ENCODE measurements at regions not wholly inside any gene's neighbourhood (a gene's known extent, or its start where the extent isn't known, plus 50 kb on each side); places are given as distances from the start of the nearest gene placed in this dataset.
"Not testable (repeated sequence)": the region's sequence is repeated elsewhere in the genome, so short reads cannot be mapped to it uniquely, and the experiment has no call there.

DNA sequence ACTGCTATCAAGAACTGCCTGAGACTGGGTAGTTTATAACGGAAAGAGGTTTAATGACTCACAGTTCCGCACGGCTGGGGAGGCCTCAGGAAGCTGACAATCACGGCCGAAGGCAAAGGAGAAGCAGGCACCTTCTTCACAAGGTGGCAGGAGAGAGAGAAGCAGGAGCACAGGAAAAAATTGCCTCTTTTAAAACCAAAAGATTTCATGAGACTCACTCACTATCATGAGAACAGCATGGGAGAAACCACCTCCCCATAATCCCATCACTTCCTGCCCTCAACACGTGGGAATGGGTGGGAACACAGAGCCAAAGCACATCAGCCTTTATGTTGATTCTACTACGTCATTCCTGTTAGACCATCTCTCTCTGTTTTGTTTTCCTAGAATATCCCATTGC, 650.9 kb upstream of the SEMA6D start:
- WGBS, 2 experiments (ENCODE audit: insufficient coverage in 1 of 2, insufficient read length in 1 of 2) = 67 to 86% methylated on average over 4 to 6 of the region's 7 CpGs
- H3K27ac ChIP-seq (ENCODE audit: low read depth, low read length) = no peak overlapping the region
- no peaks in the 10 kb centered on the region for H3K27me3 ChIP-seq (ENCODE audit: control insufficient read depth, insufficient read depth, low read length, poor library complexity, severe bottlenecking)
- Mint-ChIP-seq H3K27me3 (ENCODE audit: insufficient read depth) (no peaks in the 10 kb centered on the region), H3K27ac (peak overlapping the region; percentile 71), H3K36me3 (ENCODE audit: low read depth) (no peaks in the 10 kb centered on the region), H3K4me3 (no peak overlapping the region), H3K9me3 (no peaks in the 10 kb centered on the region), H3K4me1 (no peaks in the 10 kb centered on the region)
- H3K9ac ChIP-seq (ENCODE audit: extremely low read depth, low read length, poor library complexity, severe bottlenecking) = no peak overlapping the region
- no peaks in the 10 kb centered on the region for H3K36me3 ChIP-seq (ENCODE audit: control insufficient read depth, insufficient read depth, low read length)
- peak; percentile 47 for DNase-seq
- H3K9me3 ChIP-seq (ENCODE audit: control insufficient read depth, low read length) = no peaks in the 10 kb centered on the region
- no peak overlapping the region for H3K4me3 ChIP-seq (ENCODE audit: low read length)
- no peaks in the 10 kb centered on the region for H3K4me1 ChIP-seq (ENCODE audit: control insufficient read depth, insufficient read depth, low read length)
- TF ChIP-seq, protein P1, sequence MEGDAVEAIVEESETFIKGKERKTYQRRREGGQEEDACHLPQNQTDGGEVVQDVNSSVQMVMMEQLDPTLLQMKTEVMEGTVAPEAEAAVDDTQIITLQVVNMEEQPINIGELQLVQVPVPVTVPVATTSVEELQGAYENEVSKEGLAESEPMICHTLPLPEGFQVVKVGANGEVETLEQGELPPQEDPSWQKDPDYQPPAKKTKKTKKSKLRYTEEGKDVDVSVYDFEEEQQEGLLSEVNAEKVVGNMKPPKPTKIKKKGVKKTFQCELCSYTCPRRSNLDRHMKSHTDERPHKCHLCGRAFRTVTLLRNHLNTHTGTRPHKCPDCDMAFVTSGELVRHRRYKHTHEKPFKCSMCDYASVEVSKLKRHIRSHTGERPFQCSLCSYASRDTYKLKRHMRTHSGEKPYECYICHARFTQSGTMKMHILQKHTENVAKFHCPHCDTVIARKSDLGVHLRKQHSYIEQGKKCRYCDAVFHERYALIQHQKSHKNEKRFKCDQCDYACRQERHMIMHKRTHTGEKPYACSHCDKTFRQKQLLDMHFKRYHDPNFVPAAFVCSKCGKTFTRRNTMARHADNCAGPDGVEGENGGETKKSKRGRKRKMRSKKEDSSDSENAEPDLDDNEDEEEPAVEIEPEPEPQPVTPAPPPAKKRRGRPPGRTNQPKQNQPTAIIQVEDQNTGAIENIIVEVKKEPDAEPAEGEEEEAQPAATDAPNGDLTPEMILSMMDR (conservative IDR thresholded peaks at IDR 0.05) = no peak

DNA sequence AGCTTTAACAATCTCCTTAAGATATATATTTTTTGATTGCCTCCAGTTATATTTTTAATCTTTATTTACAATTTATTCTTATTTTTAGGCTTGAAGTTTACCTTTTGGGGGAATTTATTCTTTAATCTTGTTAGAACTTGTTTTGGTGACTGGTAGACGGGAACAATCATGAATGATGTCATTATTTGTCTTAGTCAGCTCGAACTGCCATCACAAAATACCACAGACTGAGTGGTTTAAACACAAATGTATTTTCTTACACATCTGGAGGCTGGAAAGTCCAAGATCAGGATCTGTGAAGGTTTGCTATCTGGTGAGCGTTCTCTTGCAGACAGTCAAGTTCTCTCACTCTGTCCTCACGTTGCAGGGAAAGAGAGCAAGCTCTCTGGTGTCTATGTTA, 639.5 kb upstream of the SEMA6D start:
- H3K27me3 Mint-ChIP-seq (ENCODE audit: insufficient read depth); DNase-seq; H3K4me1 Mint-ChIP-seq; H3K4me3 ChIP-seq (ENCODE audit: low read length); H3K4me1 ChIP-seq (ENCODE audit: control insufficient read depth, insufficient read depth, low read length); H3K27ac Mint-ChIP-seq; H3K27ac ChIP-seq (ENCODE audit: low read depth, low read length); H3K4me3 Mint-ChIP-seq; H3K36me3 Mint-ChIP-seq (ENCODE audit: low read depth); H3K9ac ChIP-seq (ENCODE audit: extremely low read depth, low read length, poor library complexity, severe bottlenecking); H3K9me3 ChIP-seq (ENCODE audit: control insufficient read depth, low read length); H3K36me3 ChIP-seq (ENCODE audit: control insufficient read depth, insufficient read depth, low read length); H3K27me3 ChIP-seq (ENCODE audit: control insufficient read depth, insufficient read depth, low read length, poor library complexity, severe bottlenecking); H3K9me3 Mint-ChIP-seq: not testable (repeated sequence)
- WGBS, 2 experiments (ENCODE audit: insufficient coverage in 1 of 2, insufficient read length in 1 of 2) = 88% methylated on average over 4 of the region's 4 CpGs; no CpG with 5 or more reads in 1 of the 2 experiments

DNA sequence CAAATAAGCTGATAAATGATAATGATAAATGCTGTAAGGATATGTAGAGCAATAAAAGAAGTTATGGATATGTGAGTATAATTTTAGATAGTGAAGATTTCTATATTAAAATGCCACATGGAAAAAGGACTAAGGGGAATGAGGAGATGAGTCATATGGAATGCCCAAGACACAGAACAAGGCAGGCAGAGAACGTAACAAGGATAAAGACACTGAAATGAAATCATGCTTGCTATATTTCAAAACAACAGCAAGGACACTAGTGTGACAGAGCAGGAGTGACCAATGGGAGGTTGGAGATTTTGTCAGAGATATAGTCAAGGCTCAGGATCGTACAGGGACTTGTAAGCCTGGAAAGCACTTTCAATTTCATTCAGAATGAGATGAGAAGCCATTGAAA, 621.5 kb upstream of the SEMA6D start:
- Mint-ChIP-seq H3K4me3 (no peak overlapping the region), H3K4me1 (peaks cover 9% of the 10 kb centered on the region), H3K36me3 (ENCODE audit: low read depth) (no peaks in the 10 kb centered on the region), H3K9me3 (peaks cover 6% of the 10 kb centered on the region), H3K27me3 (ENCODE audit: insufficient read depth) (no peaks in the 10 kb centered on the region), H3K27ac (no peak overlapping the region)
- no peak for DNase-seq
- 88 to 90% methylated on average over 2 of the region's 2 CpGs for WGBS, 2 experiments (ENCODE audit: insufficient coverage in 1 of 2, insufficient read length in 1 of 2)
- Histone ChIP-seq H3K27me3 (ENCODE audit: control insufficient read depth, insufficient read depth, low read length, poor library complexity, severe bottlenecking) (no peaks in the 10 kb centered on the region), H3K9ac (ENCODE audit: extremely low read depth, low read length, poor library complexity, severe bottlenecking) (no peak overlapping the region), H3K36me3 (ENCODE audit: control insufficient read depth, insufficient read depth, low read length) (no peaks in the 10 kb centered on the region), H3K4me3 (ENCODE audit: low read length) (no peak overlapping the region), H3K4me1 (ENCODE audit: control insufficient read depth, insufficient read depth, low read length) (no peaks in the 10 kb centered on the region), H3K9me3 (ENCODE audit: control insufficient read depth, low read length) (no peaks in the 10 kb centered on the region), H3K27ac (ENCODE audit: low read depth, low read length) (no peak overlapping the region)
- TF ChIP-seq, protein P1 (conservative IDR thresholded peaks at IDR 0.05) = no peak

DNA sequence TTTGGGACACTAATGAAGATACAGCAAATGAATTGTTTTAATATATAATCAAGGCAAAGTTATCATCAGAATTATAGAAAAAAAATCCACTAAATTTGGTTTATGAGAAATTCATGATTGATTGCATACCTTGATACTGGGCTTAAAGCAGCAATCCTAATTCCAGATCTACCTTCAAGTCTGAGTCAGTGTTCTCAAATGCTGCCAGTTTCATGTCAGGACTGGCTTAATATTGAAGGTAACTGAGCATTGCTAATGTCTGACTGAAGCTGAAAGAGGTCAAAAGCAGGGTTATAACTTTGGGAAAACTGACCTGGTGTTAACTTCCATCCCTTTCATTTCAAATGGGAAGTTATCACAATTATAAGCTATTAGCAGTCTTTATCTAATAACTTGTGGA, 618.8 kb upstream of the SEMA6D start:
- not testable (repeated sequence) for H3K4me1 ChIP-seq (ENCODE audit: control insufficient read depth, insufficient read depth, low read length); H3K27ac Mint-ChIP-seq; H3K9me3 ChIP-seq (ENCODE audit: control insufficient read depth, low read length); H3K27me3 ChIP-seq (ENCODE audit: control insufficient read depth, insufficient read depth, low read length, poor library complexity, severe bottlenecking); DNase-seq; H3K36me3 ChIP-seq (ENCODE audit: control insufficient read depth, insufficient read depth, low read length); H3K27me3 Mint-ChIP-seq (ENCODE audit: insufficient read depth); H3K27ac ChIP-seq (ENCODE audit: low read depth, low read length); H3K36me3 Mint-ChIP-seq (ENCODE audit: low read depth); H3K4me1 Mint-ChIP-seq; H3K9me3 Mint-ChIP-seq; H3K9ac ChIP-seq (ENCODE audit: extremely low read depth, low read length, poor library complexity, severe bottlenecking); H3K4me3 ChIP-seq (ENCODE audit: low read length); H3K4me3 Mint-ChIP-seq

DNA sequence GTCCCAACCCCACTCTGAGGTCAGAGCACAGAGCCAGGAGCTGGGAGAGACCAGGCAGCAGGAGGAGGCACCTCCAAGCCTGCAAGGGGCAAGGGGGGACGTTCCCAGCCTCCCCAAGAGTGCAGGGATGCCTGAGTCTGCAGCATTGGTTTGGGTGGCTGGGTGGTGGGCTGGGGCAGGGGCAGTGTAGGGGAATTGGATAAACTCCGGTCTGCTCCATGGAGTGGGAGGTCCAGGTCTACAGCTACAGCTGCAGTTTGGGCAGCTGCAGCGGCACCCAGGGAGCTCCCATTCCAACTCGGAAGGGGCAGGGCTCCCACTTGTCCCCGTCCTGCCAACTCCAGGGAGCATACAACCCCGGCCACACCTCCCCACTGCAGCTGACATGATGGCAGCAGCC, 617.5 kb upstream of the SEMA6D start:
- not testable (repeated sequence) for DNase-seq; H3K4me1 ChIP-seq (ENCODE audit: control insufficient read depth, insufficient read depth, low read length); H3K27me3 Mint-ChIP-seq (ENCODE audit: insufficient read depth); H3K9me3 Mint-ChIP-seq; H3K27me3 ChIP-seq (ENCODE audit: control insufficient read depth, insufficient read depth, low read length, poor library complexity, severe bottlenecking); H3K4me3 Mint-ChIP-seq; H3K36me3 Mint-ChIP-seq (ENCODE audit: low read depth); H3K9me3 ChIP-seq (ENCODE audit: control insufficient read depth, low read length); H3K36me3 ChIP-seq (ENCODE audit: control insufficient read depth, insufficient read depth, low read length); H3K4me3 ChIP-seq (ENCODE audit: low read length); H3K4me1 Mint-ChIP-seq; H3K27ac Mint-ChIP-seq; H3K9ac ChIP-seq (ENCODE audit: extremely low read depth, low read length, poor library complexity, severe bottlenecking); H3K27ac ChIP-seq (ENCODE audit: low read depth, low read length)
- 90 to 100% methylated on average over 3 to 6 of the region's 6 CpGs for WGBS, 2 experiments (ENCODE audit: insufficient coverage in 1 of 2, insufficient read length in 1 of 2)

DNA sequence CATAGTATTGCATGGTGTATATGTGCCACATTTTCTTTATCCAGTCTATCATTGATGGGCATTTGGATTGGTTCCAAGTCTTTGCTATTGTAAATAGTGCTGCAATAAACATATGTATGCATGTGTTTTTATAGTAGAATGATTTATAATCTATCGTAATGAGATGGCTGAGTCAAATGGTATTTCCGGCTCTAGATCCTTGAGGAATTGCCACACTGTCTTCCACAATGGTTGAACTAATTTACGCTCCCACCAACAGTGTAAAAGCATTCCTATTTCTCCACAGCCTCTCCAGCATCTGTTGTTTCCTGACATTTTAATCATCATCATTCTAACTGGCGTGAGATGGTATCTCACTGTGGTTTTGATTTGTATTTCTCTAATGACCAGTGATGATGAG, 608.5 kb upstream of the SEMA6D start:
- not testable (repeated sequence) for H3K9me3 Mint-ChIP-seq; H3K27me3 ChIP-seq (ENCODE audit: control insufficient read depth, insufficient read depth, low read length, poor library complexity, severe bottlenecking); H3K4me1 ChIP-seq (ENCODE audit: control insufficient read depth, insufficient read depth, low read length); H3K36me3 Mint-ChIP-seq (ENCODE audit: low read depth); H3K27ac Mint-ChIP-seq; H3K27me3 Mint-ChIP-seq (ENCODE audit: insufficient read depth); DNase-seq; H3K27ac ChIP-seq (ENCODE audit: low read depth, low read length); H3K9me3 ChIP-seq (ENCODE audit: control insufficient read depth, low read length); H3K4me3 Mint-ChIP-seq; H3K9ac ChIP-seq (ENCODE audit: extremely low read depth, low read length, poor library complexity, severe bottlenecking); H3K36me3 ChIP-seq (ENCODE audit: control insufficient read depth, insufficient read depth, low read length); H3K4me3 ChIP-seq (ENCODE audit: low read length); H3K4me1 Mint-ChIP-seq
- 93 to 95% methylated on average over 2 to 4 of the region's 4 CpGs for WGBS, 2 experiments (ENCODE audit: insufficient coverage in 1 of 2, insufficient read length in 1 of 2)
